NCI-H1417 treated with DMSO at 0.1 percent for 48 hours (cell line): ENCODE measurements at regions not wholly inside any gene's neighbourhood (a gene's known extent, or its start where the extent isn't known, plus 50 kb on each side); places are given as distances from the start of the nearest gene placed in this dataset.
"Not testable (repeated sequence)": the region's sequence is repeated elsewhere in the genome, so short reads cannot be mapped to it uniquely, and the experiment has no call there.

Experiments used
- DNase-seq: peaks from one replicate; lab custom pipeline; 2025; lab: John Stamatoyannopoulos, UW

- no peak for DNase-seq
Observed at GRCh38 chr3:67154429-67154828, 156.3 kb downstream of the KBTBD8 start.

DNA sequence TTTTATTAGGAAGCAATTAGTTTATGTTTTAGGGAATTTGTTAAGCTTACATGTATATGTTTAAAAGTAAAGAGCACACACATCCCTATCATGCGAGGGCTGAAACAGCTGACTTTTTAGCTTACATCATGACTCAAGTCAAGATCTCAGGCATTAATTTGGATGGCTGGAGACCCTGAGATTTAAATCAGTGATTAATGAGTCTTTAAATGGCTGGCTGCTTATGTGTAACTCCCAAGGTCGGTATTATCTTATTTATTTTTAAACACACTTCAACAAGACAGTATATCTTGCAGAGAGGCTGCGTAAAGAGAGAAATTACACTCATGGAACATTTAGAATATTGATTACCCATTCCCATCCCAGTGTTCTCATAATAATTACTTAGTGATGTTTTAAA lies 169.4 kb downstream of the KBTBD8 start:
- no peak for DNase-seq

- no peak for DNase-seq
Observed at GRCh38 chr3:67171841-67172240, 173.7 kb downstream of the KBTBD8 start.

DNA sequence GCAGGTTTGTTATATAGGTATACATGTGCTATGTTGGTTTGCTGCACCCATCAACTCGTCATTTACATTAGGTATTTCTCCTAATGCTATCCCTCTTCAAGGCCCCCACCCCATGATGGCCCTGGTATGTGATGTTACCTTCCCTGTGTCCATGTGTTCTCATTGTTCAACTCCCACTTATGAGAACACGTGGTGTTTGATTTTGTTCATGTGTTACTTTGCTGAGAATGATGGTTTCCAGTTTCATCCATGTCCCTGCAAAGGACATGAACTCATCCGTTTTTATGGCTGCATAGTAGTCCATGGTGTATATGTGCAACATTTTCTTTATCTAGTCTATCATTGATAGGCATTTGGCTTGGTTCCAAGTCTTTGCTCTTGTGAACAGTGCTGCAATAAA lies 175.0 kb downstream of the KBTBD8 start:
- DNase-seq: not testable (repeated sequence)

DNA sequence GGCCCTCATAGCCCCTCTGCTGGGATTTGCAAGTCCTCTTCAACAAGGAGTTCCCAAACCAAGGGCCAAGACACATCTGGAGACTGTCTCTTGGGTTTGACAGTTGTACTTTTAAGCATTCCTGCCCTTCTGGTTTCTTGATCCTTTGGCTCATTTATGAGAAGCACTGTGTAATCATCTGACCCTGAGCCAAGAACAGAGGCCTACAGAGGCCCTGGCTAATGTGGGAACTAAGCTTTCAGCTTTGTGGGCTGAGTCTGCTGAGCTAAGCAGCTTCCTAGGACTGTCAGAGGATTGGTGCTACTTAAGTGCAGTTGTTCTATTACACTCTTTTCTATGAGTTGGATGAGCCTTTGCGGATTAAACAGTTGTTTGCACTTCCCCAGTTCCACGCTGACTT lies 178.3 kb downstream of the KBTBD8 start:
- DNase-seq: no peak

DNA sequence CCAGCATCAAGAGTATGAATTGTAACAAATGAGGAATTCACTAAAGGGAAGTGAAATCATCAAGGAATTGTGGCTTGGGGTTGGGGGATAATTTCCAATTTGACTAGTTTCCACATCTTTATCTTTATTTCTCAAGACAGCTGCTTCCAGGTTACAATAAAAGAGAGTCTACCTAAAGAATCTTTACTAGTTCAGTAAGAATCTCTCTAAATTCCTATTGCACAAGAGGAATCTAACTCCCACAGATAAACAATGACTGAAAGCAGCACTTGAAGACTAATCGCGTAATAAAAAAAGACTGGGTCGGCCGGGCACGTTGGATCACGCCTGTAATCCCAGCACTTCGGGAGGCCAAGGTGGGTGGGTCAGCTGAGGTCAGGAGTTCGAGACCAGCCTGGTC lies 194.4 kb downstream of the KBTBD8 start:
- no peak for DNase-seq

GRCh38 chr3:67196677-67197076 lies 198.6 kb downstream of the KBTBD8 start:
- DNase-seq: peak; percentile 8

- DNase-seq: no peak
Observed at GRCh38 chr3:67198374-67198773, 200.3 kb downstream of the KBTBD8 start.

GRCh38 chr3:67200618-67201017 lies 202.5 kb downstream of the KBTBD8 start:
- no peak for DNase-seq

DNA sequence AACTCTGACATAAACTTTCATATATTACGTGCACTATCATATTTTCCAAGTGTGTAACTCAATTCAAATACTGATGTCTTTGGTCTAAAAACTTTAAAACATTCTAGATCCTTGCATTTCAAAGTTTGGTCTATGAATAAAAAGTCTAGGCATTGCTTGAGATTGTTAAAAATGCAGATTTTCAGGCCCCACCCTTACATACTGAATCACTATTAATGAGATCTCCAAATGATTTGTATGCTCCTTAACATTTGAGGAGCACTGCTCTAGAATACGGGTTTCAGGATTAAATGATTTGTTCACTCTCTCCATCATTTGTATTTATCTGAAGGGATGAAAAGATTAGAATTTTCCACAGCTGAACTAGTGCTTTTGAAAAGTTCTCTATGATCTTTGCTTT lies 202.9 kb downstream of the KBTBD8 start:
- DNase-seq: no peak

- DNase-seq: no peak
Observed at GRCh38 chr3:67202053-67202452, 203.9 kb downstream of the KBTBD8 start.

DNA sequence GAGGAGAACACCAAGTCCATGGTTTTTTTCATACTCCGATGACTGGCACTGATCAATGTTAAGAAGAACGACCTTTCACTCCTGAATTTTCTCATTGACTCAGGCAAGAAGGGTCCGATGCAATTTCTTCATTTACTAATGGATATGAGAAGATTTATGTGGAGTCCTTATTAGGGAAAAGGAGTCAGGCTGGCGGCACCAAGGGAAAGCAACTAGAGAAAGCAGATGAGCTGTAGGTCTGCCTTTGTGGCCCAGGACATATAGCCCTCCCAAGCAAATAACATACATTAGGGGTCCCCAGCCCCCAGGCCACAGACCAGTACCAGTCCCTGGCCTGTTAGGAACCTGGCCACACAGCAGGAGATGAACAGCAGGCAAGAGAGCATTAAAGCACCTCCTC lies 206.8 kb downstream of the KBTBD8 start:
- DNase-seq: no peak

- no peak for DNase-seq
Observed at GRCh38 chr3:67215690-67216089, 217.6 kb downstream of the KBTBD8 start.

- DNase-seq: no peak
Observed at GRCh38 chr3:67227030-67227429, 228.9 kb downstream of the KBTBD8 start.

- DNase-seq: no peak
Observed at GRCh38 chr3:67228136-67228535, 230.0 kb downstream of the KBTBD8 start.

DNA sequence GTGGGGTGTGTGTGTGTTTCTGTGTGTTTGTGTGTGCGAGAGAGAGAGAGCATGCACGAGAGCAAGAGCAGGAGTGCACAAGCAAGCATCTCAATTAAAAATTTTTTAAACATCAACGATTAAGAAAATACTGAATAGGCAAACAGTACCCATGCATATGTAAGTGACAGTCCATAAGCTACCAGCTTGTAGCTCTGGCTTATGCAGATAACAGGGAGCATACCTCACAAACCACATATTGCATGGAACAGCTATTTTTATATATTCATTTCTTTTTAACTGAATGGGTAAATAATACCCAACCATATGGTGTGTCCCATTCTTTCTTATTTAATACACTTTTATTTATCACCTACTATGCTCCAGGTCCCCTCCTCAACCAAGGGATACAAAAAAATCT lies 234.5 kb downstream of the KBTBD8 start:
- DNase-seq: no peak

DNA sequence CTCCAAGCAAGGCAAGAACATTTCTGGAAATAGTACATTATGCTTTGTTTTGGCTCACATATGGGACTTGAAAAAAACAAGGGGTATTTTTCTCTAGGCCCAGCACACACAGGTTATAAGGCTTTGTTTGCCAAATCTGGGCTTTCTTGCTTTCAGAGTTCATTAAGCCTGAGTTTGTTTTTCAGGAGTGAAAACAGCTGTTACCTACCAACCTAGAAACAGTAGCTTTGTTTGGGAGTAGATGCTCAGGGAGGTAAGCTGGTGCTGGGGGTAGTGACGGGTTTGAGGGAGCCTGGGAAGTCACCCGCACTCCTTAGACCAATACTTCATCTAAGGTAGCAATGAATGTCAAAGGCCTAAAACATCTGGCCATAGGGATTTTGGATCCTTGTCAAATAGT lies 241.2 kb downstream of the KBTBD8 start:
- DNase-seq: no peak

DNA sequence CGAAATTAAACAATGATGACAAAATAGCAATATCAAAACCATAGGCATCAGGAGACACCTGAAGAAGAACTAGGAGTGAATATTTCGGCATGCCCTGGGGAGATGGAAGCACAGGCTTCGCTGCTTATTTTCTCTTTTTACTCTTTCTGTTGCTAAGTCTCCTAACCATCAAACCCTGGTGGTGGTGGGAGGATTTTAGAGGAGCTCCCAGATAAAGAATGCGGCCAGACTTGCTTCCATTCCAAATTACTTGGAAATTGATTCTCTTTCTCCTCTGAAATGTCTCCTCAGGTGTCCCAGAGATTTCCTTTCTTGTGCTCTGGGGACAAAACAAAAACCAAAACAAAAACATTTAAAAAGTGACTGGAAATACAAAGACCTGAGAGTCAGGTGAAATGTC lies 243.0 kb downstream of the KBTBD8 start:
- DNase-seq: no peak

GRCh38 chr3:67244130-67244529 lies 246.0 kb downstream of the KBTBD8 start:
- no peak for DNase-seq

DNA sequence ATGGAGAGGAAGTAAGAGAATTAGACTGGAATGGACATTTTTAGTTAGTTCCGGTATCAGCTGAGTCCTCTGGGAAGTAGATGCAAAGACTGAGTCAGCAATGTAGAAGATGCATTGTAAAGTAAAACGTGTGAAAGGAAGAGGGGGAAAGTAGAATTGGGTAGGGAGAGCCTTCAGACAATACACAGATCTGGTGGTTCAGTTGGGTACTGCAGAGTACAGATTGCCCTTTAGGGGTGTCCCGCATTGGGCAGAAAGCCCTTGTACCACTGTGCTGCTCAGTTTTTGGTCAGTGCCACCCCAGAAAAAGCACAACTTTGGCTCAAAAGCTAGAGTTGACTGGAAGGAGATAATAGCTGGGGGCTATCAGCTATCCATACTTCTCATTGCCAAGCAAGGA lies 247.4 kb downstream of the KBTBD8 start:
- DNase-seq: no peak

DNA sequence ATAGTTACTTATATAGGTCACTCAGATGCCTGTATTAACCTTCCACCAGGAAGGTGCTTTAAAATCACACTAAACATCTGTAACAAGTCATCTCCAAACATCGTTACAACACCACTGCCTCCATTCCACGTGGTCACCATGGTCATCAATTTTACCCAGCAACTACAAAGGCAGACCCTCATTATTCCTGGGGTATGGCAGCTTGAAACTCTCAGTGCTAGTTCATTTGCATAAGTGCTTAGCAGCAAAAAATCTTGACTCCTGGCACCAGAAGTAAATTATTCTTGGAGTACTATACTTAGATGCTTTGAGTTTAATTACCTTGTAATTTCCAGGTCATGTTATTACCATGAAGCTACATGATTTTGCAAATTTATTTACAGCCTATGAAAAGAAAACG lies 250.6 kb downstream of the KBTBD8 start:
- no peak for DNase-seq

DNA sequence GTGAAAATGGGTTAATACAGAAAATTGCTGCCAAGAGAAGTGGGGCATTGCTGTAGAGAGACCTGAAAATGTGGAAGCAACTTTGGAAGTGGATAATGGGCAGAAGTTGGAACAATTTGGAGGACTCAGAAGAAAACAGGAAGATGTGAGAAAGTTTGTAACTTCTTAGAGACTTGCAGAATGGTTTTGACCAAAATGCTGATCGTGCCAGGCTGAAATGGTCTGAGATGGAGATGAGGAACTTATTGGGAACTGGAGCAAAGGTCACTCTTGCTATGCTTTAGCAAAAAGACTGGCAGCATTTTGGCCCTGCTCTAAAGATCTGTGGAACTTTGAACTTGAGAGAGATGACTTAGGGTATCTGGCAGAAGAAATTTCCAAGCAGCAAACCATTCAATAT lies 254.8 kb downstream of the KBTBD8 start:
- not testable (repeated sequence) for DNase-seq

DNA sequence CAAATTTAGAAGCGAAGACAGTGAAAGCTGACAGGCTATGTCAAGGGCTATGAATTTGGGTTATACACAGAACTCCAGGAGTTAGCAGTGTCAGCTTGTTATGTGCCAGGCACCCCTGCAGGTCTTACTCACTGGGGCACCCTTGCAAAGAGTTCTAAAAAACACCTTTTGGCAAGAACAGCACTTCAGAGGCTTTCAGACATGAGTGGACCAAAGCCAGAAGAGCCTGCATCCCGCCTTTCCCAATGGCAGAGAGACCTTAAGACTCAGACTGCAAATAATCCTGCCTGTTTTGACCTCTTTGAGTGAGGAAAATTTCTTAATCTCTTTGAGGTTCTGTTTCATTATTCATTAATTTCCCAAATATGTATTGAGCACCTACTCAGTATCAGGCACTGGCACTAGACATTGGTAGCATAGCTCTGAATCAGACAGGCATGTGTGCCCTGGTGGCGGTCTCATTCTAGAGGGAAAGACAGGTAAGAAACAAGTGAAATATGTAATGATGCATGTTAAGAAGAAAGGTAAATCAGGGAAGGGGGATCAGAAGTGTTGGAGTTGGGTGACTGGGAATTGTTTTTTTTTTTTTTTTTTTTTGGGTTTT lies 280.0 kb downstream of the KBTBD8 start:
- no peak for DNase-seq

- no peak for DNase-seq
Observed at GRCh38 chr3:67286586-67286985, 288.5 kb downstream of the KBTBD8 start.
